ENCODE measurements at regions not wholly inside any gene's neighbourhood (a gene's known extent, or its start where the extent isn't known, plus 50 kb on each side); places are given as distances from the start of the nearest gene placed in this dataset.

DNA sequence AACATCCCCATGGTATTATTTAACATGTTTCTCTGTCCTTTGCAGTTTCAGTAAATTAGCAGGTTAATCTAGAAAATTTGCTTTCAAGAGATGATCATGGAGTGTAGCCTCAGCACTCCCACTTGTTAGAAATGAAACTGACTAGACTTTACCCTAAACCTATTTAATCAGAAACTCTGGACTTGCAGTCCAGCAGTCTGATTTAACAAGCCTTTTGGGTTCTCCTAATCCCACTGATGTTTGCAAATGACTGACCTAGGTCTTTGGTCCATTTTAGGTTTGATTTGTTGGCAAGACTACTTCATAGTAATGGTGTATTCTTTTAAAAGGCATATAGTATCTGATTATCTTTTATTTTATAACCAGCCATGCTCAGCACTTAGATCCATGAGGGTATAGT, 55.5 kb upstream of the SLC25A13 start:
- FAIRE-seq = no peak
- no peak overlapping the region for H3K27ac ChIP-seq (ENCODE audit: low read depth in 2 of 2, low read length in 2 of 2)
- no peaks in the 10 kb centered on the region for H3K9me3 ChIP-seq (ENCODE audit: control insufficient read depth in 2 of 3, insufficient read depth in 1 of 3, low read length in 3 of 3)
- TF ChIP-seq, protein P1, sequence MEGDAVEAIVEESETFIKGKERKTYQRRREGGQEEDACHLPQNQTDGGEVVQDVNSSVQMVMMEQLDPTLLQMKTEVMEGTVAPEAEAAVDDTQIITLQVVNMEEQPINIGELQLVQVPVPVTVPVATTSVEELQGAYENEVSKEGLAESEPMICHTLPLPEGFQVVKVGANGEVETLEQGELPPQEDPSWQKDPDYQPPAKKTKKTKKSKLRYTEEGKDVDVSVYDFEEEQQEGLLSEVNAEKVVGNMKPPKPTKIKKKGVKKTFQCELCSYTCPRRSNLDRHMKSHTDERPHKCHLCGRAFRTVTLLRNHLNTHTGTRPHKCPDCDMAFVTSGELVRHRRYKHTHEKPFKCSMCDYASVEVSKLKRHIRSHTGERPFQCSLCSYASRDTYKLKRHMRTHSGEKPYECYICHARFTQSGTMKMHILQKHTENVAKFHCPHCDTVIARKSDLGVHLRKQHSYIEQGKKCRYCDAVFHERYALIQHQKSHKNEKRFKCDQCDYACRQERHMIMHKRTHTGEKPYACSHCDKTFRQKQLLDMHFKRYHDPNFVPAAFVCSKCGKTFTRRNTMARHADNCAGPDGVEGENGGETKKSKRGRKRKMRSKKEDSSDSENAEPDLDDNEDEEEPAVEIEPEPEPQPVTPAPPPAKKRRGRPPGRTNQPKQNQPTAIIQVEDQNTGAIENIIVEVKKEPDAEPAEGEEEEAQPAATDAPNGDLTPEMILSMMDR (IDR thresholded peaks at IDR 0.05; ENCODE audit: borderline replicate concordance, extremely low read depth, insufficient read depth) = no peak
- intact Hi-C loops (cut with DNase I) = no loop called here
- H3K27me3 ChIP-seq (ENCODE audit: control insufficient read depth, insufficient read depth, low read length) = no peaks in the 10 kb centered on the region
- H3K4me3 ChIP-seq (ENCODE audit: low read length in 3 of 3) = no peak overlapping the region
- no peaks in the 10 kb centered on the region for H3K36me3 ChIP-seq (ENCODE audit: control insufficient read depth in 2 of 3, insufficient read depth in 3 of 3, low read length in 3 of 3)
- H3K9ac ChIP-seq (ENCODE audit: low read length in 3 of 3) = no peak overlapping the region
- no peaks in the 10 kb centered on the region for H3K4me1 ChIP-seq (ENCODE audit: control insufficient read depth in 2 of 3, insufficient read depth in 2 of 3, low read depth in 1 of 3, low read length in 3 of 3)
- no peak for DNase-seq
